ENCODE measurements at regions not wholly inside any gene's neighbourhood (a gene's known extent, or its start where the extent isn't known, plus 50 kb on each side); places are given as distances from the start of the nearest gene placed in this dataset.

DNA sequence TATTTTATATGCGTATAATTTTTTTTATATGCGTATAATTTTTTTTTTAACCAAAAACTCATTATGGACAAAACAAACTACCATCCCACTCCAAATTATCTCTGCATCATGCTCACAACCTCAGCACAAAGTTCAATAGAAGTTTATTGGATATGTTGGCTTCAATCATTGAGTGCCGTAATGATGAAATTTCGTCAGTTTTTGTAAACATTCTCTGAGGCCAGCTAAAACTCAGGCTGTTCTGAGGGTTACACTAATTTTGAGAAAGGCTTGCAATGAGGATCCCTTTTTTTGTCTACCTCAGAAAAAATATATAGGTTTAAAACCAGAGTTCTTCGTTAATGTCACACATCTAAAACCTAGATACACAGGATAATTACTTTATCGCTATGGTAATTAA is 1253.2 kb downstream of the EFNA5 start:
- Histone ChIP-seq H3K27ac (no peak overlapping the region), H3K9me3 (no peaks in the 10 kb centered on the region), H3K27me3 (no peaks in the 10 kb centered on the region), H3K4me1 (no peaks in the 10 kb centered on the region), H3K4me3 (no peak overlapping the region), H3K36me3 (no peaks in the 10 kb centered on the region)
- DNase-seq = no peak
- TF ChIP-seq POLR2AphosphoS5 (IDR thresholded peaks at IDR 0.05) (no peak), POLR2A (IDR thresholded peaks at IDR 0.05) (no peak), EP300 (IDR thresholded peaks at IDR 0.05) (no peak)
- TF ChIP-seq, protein P1, sequence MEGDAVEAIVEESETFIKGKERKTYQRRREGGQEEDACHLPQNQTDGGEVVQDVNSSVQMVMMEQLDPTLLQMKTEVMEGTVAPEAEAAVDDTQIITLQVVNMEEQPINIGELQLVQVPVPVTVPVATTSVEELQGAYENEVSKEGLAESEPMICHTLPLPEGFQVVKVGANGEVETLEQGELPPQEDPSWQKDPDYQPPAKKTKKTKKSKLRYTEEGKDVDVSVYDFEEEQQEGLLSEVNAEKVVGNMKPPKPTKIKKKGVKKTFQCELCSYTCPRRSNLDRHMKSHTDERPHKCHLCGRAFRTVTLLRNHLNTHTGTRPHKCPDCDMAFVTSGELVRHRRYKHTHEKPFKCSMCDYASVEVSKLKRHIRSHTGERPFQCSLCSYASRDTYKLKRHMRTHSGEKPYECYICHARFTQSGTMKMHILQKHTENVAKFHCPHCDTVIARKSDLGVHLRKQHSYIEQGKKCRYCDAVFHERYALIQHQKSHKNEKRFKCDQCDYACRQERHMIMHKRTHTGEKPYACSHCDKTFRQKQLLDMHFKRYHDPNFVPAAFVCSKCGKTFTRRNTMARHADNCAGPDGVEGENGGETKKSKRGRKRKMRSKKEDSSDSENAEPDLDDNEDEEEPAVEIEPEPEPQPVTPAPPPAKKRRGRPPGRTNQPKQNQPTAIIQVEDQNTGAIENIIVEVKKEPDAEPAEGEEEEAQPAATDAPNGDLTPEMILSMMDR (IDR thresholded peaks at IDR 0.05) = no peak
- intact Hi-C loops (cut with DNase I) = no loop called here
- WGBS, 2 donors = 88 to 89% methylated on average over 6 of the region's 6 CpGs

DNA sequence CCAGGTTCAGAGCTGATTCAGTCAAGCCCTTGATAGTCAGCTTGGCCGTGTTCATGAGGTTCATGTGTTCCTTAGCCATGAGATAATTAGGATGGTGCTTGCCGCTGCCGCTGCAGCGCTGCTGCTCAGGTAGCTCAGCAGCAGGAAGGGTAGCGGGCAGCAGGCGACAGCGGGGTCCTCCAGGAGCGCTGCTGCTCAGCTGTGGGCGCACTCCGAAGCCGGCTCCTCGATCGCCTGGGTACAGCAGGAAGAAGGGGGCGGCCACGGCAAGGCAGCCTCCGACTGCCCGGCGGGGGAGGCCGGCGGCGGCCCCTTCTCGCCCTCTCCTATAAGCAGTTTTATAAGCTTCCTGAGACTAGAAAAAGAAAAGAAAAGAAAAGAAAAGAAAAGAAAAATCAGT is 1253.6 kb downstream of the EFNA5 start:
- Histone ChIP-seq H3K4me3 (no peak overlapping the region), H3K27me3 (no peaks in the 10 kb centered on the region), H3K9me3 (no peaks in the 10 kb centered on the region), H3K36me3 (no peaks in the 10 kb centered on the region), H3K4me1 (no peaks in the 10 kb centered on the region), H3K27ac (no peak overlapping the region)
- TF ChIP-seq, protein P1 (IDR thresholded peaks at IDR 0.05) = no peak
- TF ChIP-seq EP300 (IDR thresholded peaks at IDR 0.05) (no peak), POLR2AphosphoS5 (IDR thresholded peaks at IDR 0.05) (no peak), POLR2A (IDR thresholded peaks at IDR 0.05) (no peak)
- DNase-seq = peak; percentile 27
- intact Hi-C loops (cut with DNase I) = no loop called here
- 85 to 93% methylated on average over 22 of the region's 22 CpGs for WGBS, 2 donors

DNA sequence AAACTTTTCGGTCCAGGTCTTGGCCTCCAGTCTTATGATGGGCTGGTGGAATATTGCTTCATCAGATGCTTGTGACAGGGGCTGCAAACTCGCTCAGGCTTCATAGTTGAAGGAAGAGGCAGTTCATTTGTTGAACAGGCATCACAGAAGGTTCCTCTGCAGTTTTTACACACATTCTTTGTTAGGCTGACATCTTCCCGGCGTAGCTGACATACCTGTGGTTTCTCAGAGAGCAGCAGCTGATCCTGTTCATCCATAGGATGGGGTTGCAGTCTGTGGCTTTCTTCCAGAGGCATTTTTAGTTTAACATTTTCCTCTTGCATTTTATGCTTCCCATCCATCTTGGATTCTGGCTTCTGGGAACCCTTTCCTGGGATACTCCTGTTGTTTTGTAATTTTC is 1255.2 kb downstream of the EFNA5 start:
- Histone ChIP-seq H3K9me3 (no peaks in the 10 kb centered on the region), H3K27ac (no peak overlapping the region), H3K4me3 (no peak overlapping the region), H3K27me3 (no peaks in the 10 kb centered on the region), H3K4me1 (no peaks in the 10 kb centered on the region), H3K36me3 (no peaks in the 10 kb centered on the region)
- TF ChIP-seq POLR2A (IDR thresholded peaks at IDR 0.05) (no peak), POLR2AphosphoS5 (IDR thresholded peaks at IDR 0.05) (no peak), EP300 (IDR thresholded peaks at IDR 0.05) (no peak)
- TF ChIP-seq, protein P1 (IDR thresholded peaks at IDR 0.05) = no peak
- no peak for DNase-seq
- intact Hi-C loops (cut with DNase I) = no loop called here
- 75 to 80% methylated on average over 4 of the region's 4 CpGs for WGBS, 2 donors

DNA sequence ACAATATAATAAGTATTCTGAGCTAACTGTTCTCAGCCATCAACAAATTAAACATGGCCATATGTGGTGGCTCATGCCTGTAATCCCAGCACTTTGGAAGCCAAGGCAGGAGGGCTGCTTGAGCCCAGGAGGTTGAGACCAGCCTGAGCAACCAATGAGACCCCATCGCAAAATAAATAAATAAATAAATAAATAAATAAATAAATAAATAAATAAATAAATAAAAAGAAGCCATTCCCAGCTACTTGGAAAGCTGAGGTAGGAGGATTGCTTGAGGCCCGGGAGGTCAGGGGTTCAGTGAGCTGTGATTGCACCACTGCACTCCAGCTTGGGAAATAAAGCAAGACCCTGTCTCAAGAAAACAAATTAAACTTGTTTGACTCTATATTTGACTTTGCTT is 1256.4 kb downstream of the EFNA5 start:
- no peaks in the 10 kb centered on the region for H3K27me3 ChIP-seq
- no peaks in the 10 kb centered on the region for H3K36me3 ChIP-seq
- no peak overlapping the region for H3K27ac ChIP-seq
- peak; percentile 17 for DNase-seq
- H3K4me3 ChIP-seq = no peak overlapping the region
- 92 to 95% methylated on average over 2 of the region's 2 CpGs for WGBS, 2 donors
- intact Hi-C loops (cut with DNase I) = no loop called here
- H3K4me1 ChIP-seq = no peaks in the 10 kb centered on the region
- H3K9me3 ChIP-seq = no peaks in the 10 kb centered on the region
- TF ChIP-seq, protein P1 (IDR thresholded peaks at IDR 0.05) = no peak
- no peak for TF ChIP-seq EP300 (IDR thresholded peaks at IDR 0.05)
- no peak for TF ChIP-seq POLR2A (IDR thresholded peaks at IDR 0.05)
- TF ChIP-seq POLR2AphosphoS5 (IDR thresholded peaks at IDR 0.05) = no peak

DNA sequence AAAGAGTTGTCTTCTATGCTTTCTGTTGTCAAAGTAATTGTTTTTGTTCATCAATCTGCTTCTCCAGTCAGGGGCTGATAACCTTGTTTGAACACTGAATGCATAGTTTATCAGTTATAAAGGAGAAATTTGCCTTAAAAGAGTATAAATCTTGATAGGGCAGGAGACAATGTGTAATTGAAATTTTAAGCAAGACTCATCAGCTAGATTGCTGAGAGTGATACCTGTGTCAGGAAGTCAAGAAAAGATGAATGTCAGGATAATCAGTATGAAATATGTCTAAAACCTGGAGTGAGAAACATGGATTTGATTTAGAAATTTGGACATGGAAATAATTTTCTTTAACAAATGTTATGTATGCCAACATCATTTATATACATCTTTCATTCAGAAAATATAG is 1258.1 kb downstream of the EFNA5 start:
- Histone ChIP-seq H3K27me3 (no peaks in the 10 kb centered on the region), H3K27ac (no peak overlapping the region), H3K9me3 (no peaks in the 10 kb centered on the region), H3K4me3 (no peak overlapping the region), H3K36me3 (no peaks in the 10 kb centered on the region), H3K4me1 (no peaks in the 10 kb centered on the region)
- intact Hi-C loops (cut with DNase I) = no loop called here
- TF ChIP-seq POLR2AphosphoS5 (IDR thresholded peaks at IDR 0.05) (no peak), EP300 (IDR thresholded peaks at IDR 0.05) (no peak), POLR2A (IDR thresholded peaks at IDR 0.05) (no peak)
- TF ChIP-seq, protein P1 (IDR thresholded peaks at IDR 0.05) = no peak
- no peak for DNase-seq

Measured in sigmoid colon (tissue), 6 donors.